Muscle layer of colon (tissue), 2 donors: ENCODE measurements at regions not wholly inside any gene's neighbourhood (a gene's known extent, or its start where the extent isn't known, plus 50 kb on each side); places are given as distances from the start of the nearest gene placed in this dataset.

Experiments used
- H3K27ac ChIP-seq: one replicate; pipeline ENCODE4 v1.7.0; 2013; ENCODE audit warnings: low read depth, mild to moderate bottlenecking, low read length, moderate library complexity
- H3K27me3 ChIP-seq, 2 donors: one replicate each; pipeline ENCODE4 v1.7.0; 2013; ENCODE audit warnings: low read length in 2 of 2, mild to moderate bottlenecking in 2 of 2; ENCODE audit not compliant: insufficient read depth in 2 of 2, control insufficient read depth in 1 of 2
- H3K36me3 ChIP-seq: one replicate; pipeline ENCODE4 v1.7.0; 2013; ENCODE audit warnings: mild to moderate bottlenecking, low read length; ENCODE audit not compliant: insufficient read depth
- H3K4me1 ChIP-seq: one replicate; pipeline ENCODE4 v1.7.0; 2013; ENCODE audit warnings: mild to moderate bottlenecking, low read length; ENCODE audit not compliant: insufficient read depth
- H3K4me3 ChIP-seq, 2 donors: one replicate each; pipeline ENCODE4 v1.7.0; 2013; ENCODE audit warnings: low read length in 2 of 2, low read depth in 1 of 2, mild to moderate bottlenecking in 1 of 2, moderate library complexity in 1 of 2
- H3K9ac ChIP-seq: one replicate; pipeline ENCODE4 v1.7.0; 2013; ENCODE audit warnings: low read length
- H3K9me3 ChIP-seq: one replicate; pipeline ENCODE4 v1.7.0; 2013; ENCODE audit warnings: mild to moderate bottlenecking, low read length
- donor health status: abdominal sarcoma.
- donor health status: Adenocarcinoma of cecum.

GRCh38 chr4:63556332-63556731 is 852.9 kb downstream of the TECRL start:
- H3K9me3 ChIP-seq, result no peaks in the 10 kb centered on the region
- H3K27ac ChIP-seq, result no peak overlapping the region
- H3K36me3 ChIP-seq, result no peaks in the 10 kb centered on the region
- no peak overlapping the region for H3K4me3 ChIP-seq
- no peaks in the 10 kb centered on the region for H3K4me1 ChIP-seq
- no peaks in the 10 kb centered on the region for H3K27me3 ChIP-seq
- no peak overlapping the region for H3K9ac ChIP-seq

GRCh38 chr4:63553123-63553522 is 856.1 kb downstream of the TECRL start:
- Histone ChIP-seq H3K4me1 (no peaks in the 10 kb centered on the region), H3K27me3 (no peaks in the 10 kb centered on the region), H3K27ac (no peak overlapping the region), H3K9ac (no peak overlapping the region), H3K9me3 (no peaks in the 10 kb centered on the region), H3K4me3 (no peak overlapping the region), H3K36me3 (no peaks in the 10 kb centered on the region)

- Histone ChIP-seq H3K27ac (no peak overlapping the region), H3K9ac (no peak overlapping the region), H3K4me1 (no peaks in the 10 kb centered on the region), H3K36me3 (no peaks in the 10 kb centered on the region), H3K9me3 (no peaks in the 10 kb centered on the region), H3K27me3 (no peaks in the 10 kb centered on the region), H3K4me3 (no peak overlapping the region)
These were observed 867.4 kb downstream of the TECRL start for GRCh38 chr4:63541828-63542227.

GRCh38 chr4:63529581-63530337 is 879.5 kb downstream of the TECRL start:
- no peaks in the 10 kb centered on the region for H3K27me3 ChIP-seq
- H3K9me3 ChIP-seq, result no peaks in the 10 kb centered on the region
- no peak overlapping the region for H3K27ac ChIP-seq
- H3K4me1 ChIP-seq, result no peaks in the 10 kb centered on the region
- H3K4me3 ChIP-seq, result no peak overlapping the region
- H3K9ac ChIP-seq, result no peak overlapping the region
- no peaks in the 10 kb centered on the region for H3K36me3 ChIP-seq

- no peak overlapping the region for H3K27ac ChIP-seq
- H3K4me3 ChIP-seq, result no peak overlapping the region
- no peaks in the 10 kb centered on the region for H3K27me3 ChIP-seq
- H3K4me1 ChIP-seq, result no peaks in the 10 kb centered on the region
- H3K36me3 ChIP-seq, result no peaks in the 10 kb centered on the region
- H3K9ac ChIP-seq, result no peak overlapping the region
- H3K9me3 ChIP-seq, result no peaks in the 10 kb centered on the region
These were observed 880.8 kb downstream of the TECRL start for GRCh38 chr4:63528256-63528991.

- Histone ChIP-seq H3K4me1 (no peaks in the 10 kb centered on the region), H3K9me3 (no peaks in the 10 kb centered on the region), H3K27me3 (no peaks in the 10 kb centered on the region), H3K9ac (no peak overlapping the region), H3K36me3 (no peaks in the 10 kb centered on the region), H3K4me3 (no peak overlapping the region), H3K27ac (no peak overlapping the region)
These were observed 883.0 kb downstream of the TECRL start for GRCh38 chr4:63526251-63526650.

- Histone ChIP-seq H3K27me3 (no peaks in the 10 kb centered on the region), H3K27ac (no peak overlapping the region), H3K9me3 (no peaks in the 10 kb centered on the region), H3K4me3 (no peak overlapping the region), H3K36me3 (no peaks in the 10 kb centered on the region), H3K9ac (no peak overlapping the region), H3K4me1 (no peaks in the 10 kb centered on the region)
These were observed 884.5 kb downstream of the TECRL start for GRCh38 chr4:63524764-63525163.

GRCh38 chr4:63505714-63506460 is 903.4 kb downstream of the TECRL start:
- no peaks in the 10 kb centered on the region for H3K4me1 ChIP-seq
- H3K36me3 ChIP-seq, result no peaks in the 10 kb centered on the region
- H3K4me3 ChIP-seq, result no peak overlapping the region
- no peaks in the 10 kb centered on the region for H3K27me3 ChIP-seq
- H3K27ac ChIP-seq, result no peak overlapping the region
- no peak overlapping the region for H3K9ac ChIP-seq
- no peaks in the 10 kb centered on the region for H3K9me3 ChIP-seq

- H3K27me3 ChIP-seq, result no peaks in the 10 kb centered on the region
- H3K4me1 ChIP-seq, result no peaks in the 10 kb centered on the region
- H3K9me3 ChIP-seq, result no peaks in the 10 kb centered on the region
- no peak overlapping the region for H3K4me3 ChIP-seq
- no peak overlapping the region for H3K27ac ChIP-seq
- no peaks in the 10 kb centered on the region for H3K36me3 ChIP-seq
- no peak overlapping the region for H3K9ac ChIP-seq
These were observed 916.0 kb downstream of the TECRL start for GRCh38 chr4:63493265-63493664.

- H3K36me3 ChIP-seq, result no peaks in the 10 kb centered on the region
- H3K9me3 ChIP-seq, result no peaks in the 10 kb centered on the region
- H3K4me3 ChIP-seq, result no peak overlapping the region
- H3K27ac ChIP-seq, result no peak overlapping the region
- no peaks in the 10 kb centered on the region for H3K27me3 ChIP-seq
- no peaks in the 10 kb centered on the region for H3K4me1 ChIP-seq
- H3K9ac ChIP-seq, result no peak overlapping the region
These were observed 916.7 kb downstream of the TECRL start for GRCh38 chr4:63492515-63492914.

- Histone ChIP-seq H3K4me1 (no peaks in the 10 kb centered on the region), H3K27ac (no peak overlapping the region), H3K36me3 (no peaks in the 10 kb centered on the region), H3K27me3 (no peaks in the 10 kb centered on the region), H3K9me3 (no peaks in the 10 kb centered on the region), H3K9ac (no peak overlapping the region), H3K4me3 (no peak overlapping the region)
These were observed 944.9 kb downstream of the TECRL start for GRCh38 chr4:63464393-63464792.
